IMR-90 (cell line): ENCODE measurements at regions not wholly inside any gene's neighbourhood (a gene's known extent, or its start where the extent isn't known, plus 50 kb on each side); places are given as distances from the start of the nearest gene placed in this dataset.

ENCODE experiments used
- ATAC-seq: fragments of 200-7000 bp; cut with Tn5 transposase; 2 replicates; pipeline ENCODE4 v1.9.1; 2020; ENCODE audit warnings: low read depth, mild to moderate bottlenecking, moderate library complexity
- BruUV-seq: library from RNA; stranded (reverse); fragments of 400-500 nt; replicated peaks from 2 replicates; lab custom pipeline; 2021; lab: Mats Ljungman, UMichigan
- CTCF ChIA-PET: fragments of 300-600 bp; formaldehyde crosslinking; extraction: SDS; loops from one replicate; lab custom pipeline; 2021; ENCODE audit warnings: antibody characterized with exemption; lab: Yijun Ruan, JAX
- POLR2A ChIA-PET: fragments of 300-600 bp; sonication (Branson Sonifier 250); formaldehyde crosslinking; loops from one replicate; lab custom pipeline; 2022; ENCODE audit warnings: antibody characterized with exemption; ENCODE audit not compliant: unreplicated experiment; lab: Charles Lee
- DNase-seq: peaks from one replicate; pipeline ENCODE4 v3.0.0; 2013
- H2AFZ ChIP-seq: replicated peaks from 2 replicates; pipeline ENCODE3; 2013; ENCODE audit warnings: low read length, mild to moderate bottlenecking; ENCODE audit not compliant: poor library complexity
- H2AK5ac ChIP-seq: 2 replicates; pipeline ENCODE4 v1.6.1; 2013; ENCODE audit warnings: low read depth, low read length, inconsistent platforms
- H2AK9ac ChIP-seq: replicated peaks from 2 replicates; pipeline ENCODE3; 2013; ENCODE audit warnings: mild to moderate bottlenecking, low read depth, low read length, moderate library complexity; ENCODE audit not compliant: poor library complexity
- H2BK120ac ChIP-seq: 2 replicates; pipeline ENCODE4 v1.6.1; 2013; ENCODE audit warnings: low read depth, low read length, inconsistent platforms
- H2BK15ac ChIP-seq: 3 replicates; pipeline ENCODE4 v1.6.1; 2013; ENCODE audit warnings: low read depth, low read length, inconsistent platforms
- H2BK20ac ChIP-seq: 2 replicates; pipeline ENCODE4 v1.6.1; 2013; ENCODE audit warnings: low read depth, mild to moderate bottlenecking, inconsistent platforms, low read length, moderate library complexity
- H2BK5ac ChIP-seq: 2 replicates; pipeline ENCODE4 v1.6.1; 2013; ENCODE audit warnings: mild to moderate bottlenecking, low read depth, low read length, inconsistent platforms; ENCODE audit not compliant: poor library complexity, severe bottlenecking
- H3K14ac ChIP-seq: replicated peaks from 2 replicates; pipeline ENCODE4 v1.6.1; 2013; ENCODE audit warnings: low read depth, low read length, inconsistent platforms
- H3K18ac ChIP-seq: 2 replicates; pipeline ENCODE4 v1.6.1; 2013; ENCODE audit warnings: low read depth, low read length, control low read depth
- H3K23ac ChIP-seq: 2 replicates; pipeline ENCODE4 v1.6.1; 2013; ENCODE audit warnings: low read depth, low read length, inconsistent platforms
- H3K27ac ChIP-seq: 2 replicates; pipeline ENCODE4 v1.5.1; 2013; ENCODE audit warnings: mild to moderate bottlenecking, control low read depth, low read length; ENCODE audit not compliant: insufficient read depth
- H3K27me3 ChIP-seq: 2 replicates; pipeline ENCODE4 v1.6.1; 2013; ENCODE audit warnings: low read length; ENCODE audit not compliant: control insufficient read depth, insufficient read depth
- H3K36me3 ChIP-seq: 2 replicates; pipeline ENCODE4 v1.6.1; 2013; ENCODE audit warnings: low read length, mixed read lengths; ENCODE audit not compliant: control insufficient read depth, insufficient read depth
- H3K4ac ChIP-seq: 2 replicates; pipeline ENCODE4 v1.6.1; 2013; ENCODE audit warnings: low read depth, low read length, inconsistent platforms
- H3K4me1 ChIP-seq: 2 replicates; pipeline ENCODE4 v1.6.1; 2013; ENCODE audit warnings: low read length, mixed read lengths; ENCODE audit not compliant: control insufficient read depth, insufficient read depth
- H3K4me2 ChIP-seq: 2 replicates; pipeline ENCODE4 v1.6.1; 2013; ENCODE audit warnings: low read depth, mild to moderate bottlenecking, control low read depth, low read length, moderate library complexity
- H3K4me3 ChIP-seq: 2 replicates; pipeline ENCODE4 v1.5.1; 2013; ENCODE audit warnings: low read depth, mild to moderate bottlenecking, control low read depth, low read length, moderate library complexity; ENCODE audit not compliant: insufficient read depth
- H3K56ac ChIP-seq: 2 replicates; pipeline ENCODE4 v1.6.1; 2013; ENCODE audit warnings: low read length, inconsistent platforms; ENCODE audit not compliant: insufficient read depth; ENCODE audit errors: extremely low read depth
- H3K79me1 ChIP-seq, 2 experiments: 2 replicates each; pipeline ENCODE4 v1.6.1; 2013; ENCODE audit warnings: low read length in 2 of 2, inconsistent platforms in 1 of 2, low read depth in 1 of 2
- H3K9ac ChIP-seq: 2 replicates; pipeline ENCODE4 v1.6.1; 2013; ENCODE audit warnings: low read depth, low read length, control low read depth
- H3K9me1 ChIP-seq: 2 replicates; pipeline ENCODE4 v1.6.1; 2013; ENCODE audit warnings: low read length, inconsistent platforms; ENCODE audit not compliant: insufficient read depth
- H3K9me3 ChIP-seq: 2 replicates; pipeline ENCODE4 v1.6.1; 2013; ENCODE audit warnings: low read length; ENCODE audit not compliant: control insufficient read depth, insufficient read depth
- H4K20me1 ChIP-seq: 2 replicates; pipeline ENCODE4 v1.6.1; 2013; ENCODE audit warnings: low read length, inconsistent platforms; ENCODE audit not compliant: insufficient read depth
- H4K5ac ChIP-seq: 2 replicates; pipeline ENCODE4 v1.6.1; 2013; ENCODE audit warnings: mild to moderate bottlenecking, low read depth, low read length, control low read depth
- H4K8ac ChIP-seq, 2 experiments: 2 replicates each; pipeline ENCODE4 v1.6.1; 2013; ENCODE audit warnings: low read depth in 2 of 2, low read length in 2 of 2, control low read depth in 1 of 2, inconsistent platforms in 1 of 2
- H4K91ac ChIP-seq: 2 replicates; pipeline ENCODE4 v1.6.1; 2013; ENCODE audit warnings: low read depth, low read length, inconsistent platforms; ENCODE audit not compliant: insufficient read depth
- BHLHE40 ChIP-seq: fragments of 150-350 bp; IDR thresholded peaks from 2 replicates; pipeline ENCODE4 v1.6.1; 2016; ENCODE audit warnings: mild to moderate bottlenecking, low read depth, low read length
- CHD1 ChIP-seq: IDR thresholded peaks from 2 replicates; pipeline ENCODE4 v1.6.1; 2012; ENCODE audit warnings: low read depth, low read length, improper control_type of control experiment
- CTCF ChIP-seq: conservative IDR thresholded peaks from 2 replicates; pipeline ENCODE4 v1.5.1; 2012; ENCODE audit warnings: mild to moderate bottlenecking, low read depth, low read length, improper control_type of control experiment
- ELK1 ChIP-seq: fragments of 150-350 bp; IDR thresholded peaks from 2 replicates; pipeline ENCODE4 v1.6.1; 2016; ENCODE audit warnings: low read depth, mild to moderate bottlenecking, low read length, moderate library complexity, borderline replicate concordance
- MAFK ChIP-seq: IDR thresholded peaks from 2 replicates; pipeline ENCODE4 v1.6.1; 2012; ENCODE audit warnings: low read depth, low read length, improper control_type of control experiment
- MAZ ChIP-seq: IDR thresholded peaks from 2 replicates; pipeline ENCODE4 v1.6.1; 2012; ENCODE audit warnings: low read depth, mild to moderate bottlenecking, low read length, improper control_type of control experiment, moderate library complexity, borderline replicate concordance
- MXI1 ChIP-seq: IDR thresholded peaks from 2 replicates; pipeline ENCODE4 v1.6.1; 2012; ENCODE audit warnings: low read depth, mild to moderate bottlenecking, low read length, moderate library complexity, borderline replicate concordance
- RAD21 ChIP-seq: IDR thresholded peaks from 2 replicates; pipeline ENCODE4 v1.6.1; 2012; ENCODE audit warnings: low read length, improper control_type of control experiment
- RCOR1 ChIP-seq: IDR thresholded peaks from 2 replicates; pipeline ENCODE4 v1.6.1; 2012; ENCODE audit warnings: mild to moderate bottlenecking, low read length, improper control_type of control experiment; ENCODE audit not compliant: insufficient replicate concordance
- dilution Hi-C: fragments of 300-500 bp; cut with HindIII; formaldehyde crosslinking; loops from one replicate; pipeline ENCODE4 v1.14.3; 2018; ENCODE audit warnings: low sequenced_read_pairs; ENCODE audit not compliant: unreplicated experiment
- in situ Hi-C: fragments of 300-500 bp; cut with MboI; formaldehyde crosslinking; loops from 3 replicates; pipeline ENCODE4 v1.14.3; 2019; ENCODE audit warnings: low sequenced_read_pairs, inconsistent platforms, mixed read lengths
- intact Hi-C: fragments of 100-400 bp; cut with micrococcal nuclease; formaldehyde crosslinking; loops from 2 replicates; pipeline ENCODE4 v1.10.0; 2022

GRCh38 chr1:199173356-199173755 is 534.5 kb downstream of the PTPRC start (continued):
- TF ChIP-seq CTCF (no peak), MXI1 (no peak), CHD1 (no peak), MAZ (no peak), MAFK (no peak), RCOR1 (no peak)

GRCh38 chr1:199174336-199174735 is 535.5 kb downstream of the PTPRC start:
- Histone ChIP-seq H2AK5ac (no peak overlapping the region), H2AK9ac (no peak overlapping the region), H3K9me1 (no peaks in the 10 kb centered on the region), H3K4me2 (no peak overlapping the region), H3K4me1 (no peaks in the 10 kb centered on the region), H3K23ac (no peak overlapping the region), H3K4ac (no peak overlapping the region; the same call in 1 of the 2 replicates), H2AFZ (no peak overlapping the region), H3K27me3 (no peaks in the 10 kb centered on the region), H4K91ac (no peak overlapping the region), H3K9me3 (0 out of 2 replicates have a peak, but pooled peaks cover 1% of the 10 kb centered on the region), H3K56ac (no peak overlapping the region), H3K27ac (no peak overlapping the region), H3K79me1 (no peaks in the 10 kb centered on the region), H3K18ac (no peak overlapping the region), H2BK120ac (no peak overlapping the region), H2BK20ac (no peak overlapping the region), H4K20me1 (no peaks in the 10 kb centered on the region), H3K36me3 (no peaks in the 10 kb centered on the region), H3K14ac (no peak overlapping the region), H2BK15ac (no peak overlapping the region), H3K4me3 (no peak overlapping the region), H4K5ac (no peak overlapping the region), H2BK5ac (no peak overlapping the region), H3K9ac (no peak overlapping the region), H4K8ac (no peak overlapping the region)
- dilution Hi-C loops, result no loop called here
- DNase-seq (no peak), ATAC-seq (no peak; the same call in 1 of the 2 replicates)
- ChIA-PET POLR2A (no interaction called here), CTCF (interaction anchor here (0.9 kb wide), 1 partner anchor 17 kb away, joined by 3 read pairs; no protein-coding TSS in a partner anchor)
- TF ChIP-seq RAD21, result no peak
- no peak for TF ChIP-seq ELK1
- TF ChIP-seq MAFK, result no peak
- no peak for TF ChIP-seq CTCF
- no peak for TF ChIP-seq BHLHE40
- no peak for TF ChIP-seq RCOR1
- BruUV-seq, result no TSS peak
- in situ Hi-C loops, result no loop called here
- intact Hi-C loops, result no loop called here
